Activated T-cell treated with anti-CD3 and anti-CD28 coated beads, Interleukin-2, amount 50 U/mL, for 72 hours (primary cell): ENCODE measurements at regions not wholly inside any gene's neighbourhood (a gene's known extent, or its start where the extent isn't known, plus 50 kb on each side); places are given as distances from the start of the nearest gene placed in this dataset.

Experiments used
- ATAC-seq, 2 donors: fragments of 150-1000 bp; cut with Tn5 transposase; replicated peaks in 1 of 2; 2 replicates each; pipeline ENCODE4 v1.10.0; 2021; ENCODE audit warnings: moderate library complexity in 2 of 2, mild to moderate bottlenecking in 1 of 2
- DNase-seq, 2 donors: peaks; one replicate each; pipeline ENCODE4 v3.0.0; 2021 to 2022; ENCODE audit warnings: mixed read lengths in 1 of 2
- H3K27ac Mint-ChIP-seq: one replicate; pipeline ENCODE4 v1.8.0; 2022; ENCODE audit warnings: mild to moderate bottlenecking, moderate library complexity, mixed read lengths
- H3K27me3 Mint-ChIP-seq: one replicate; pipeline ENCODE4 v1.8.0; 2022; ENCODE audit warnings: low read depth, mixed read lengths
- H3K36me3 Mint-ChIP-seq, 2 donors: one replicate each; pipeline ENCODE4 v1.8.0; 2022; ENCODE audit warnings: mixed read lengths in 2 of 2, mild to moderate bottlenecking in 1 of 2; ENCODE audit not compliant: insufficient read depth in 2 of 2
- H3K4me1 Mint-ChIP-seq: one replicate; pipeline ENCODE4 v1.8.0; 2022; ENCODE audit warnings: low read depth, mixed read lengths
- H3K4me3 Mint-ChIP-seq, 2 donors: one replicate each; pipeline ENCODE4 v1.8.0; 2022; ENCODE audit warnings: mild to moderate bottlenecking in 2 of 2, mixed read lengths in 2 of 2, moderate library complexity in 2 of 2
- H3K9me3 Mint-ChIP-seq, 2 donors: one replicate each; pipeline ENCODE4 v1.8.0; 2022; ENCODE audit warnings: mixed read lengths in 2 of 2

DNA sequence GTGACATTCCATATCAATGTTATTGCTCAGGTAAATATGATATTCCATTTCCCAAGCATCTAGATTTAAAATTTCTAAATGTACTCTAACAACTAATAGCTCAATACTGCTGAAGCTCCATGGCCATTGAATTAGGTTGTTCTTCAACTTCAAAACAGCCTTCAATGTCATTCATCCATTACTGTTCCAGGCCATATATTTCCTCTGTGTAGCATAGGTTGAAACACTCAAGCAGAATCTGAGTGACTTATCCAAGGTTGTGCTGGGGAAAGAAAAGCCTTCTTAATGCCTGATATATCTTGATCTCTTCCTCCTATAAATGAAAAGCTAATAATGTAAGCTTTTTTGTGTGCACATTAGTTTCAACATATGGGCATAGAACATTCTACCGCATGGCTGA lies 142.1 kb upstream of the ARL4C start:
- ATAC-seq (no peak), DNase-seq (no peak)
- no peaks in the 10 kb centered on the region for H3K27me3 Mint-ChIP-seq
- H3K36me3 Mint-ChIP-seq: peaks cover 0 to 2% of the 10 kb centered on the region in 2 donors
- no peaks in the 10 kb centered on the region for H3K4me1 Mint-ChIP-seq
- H3K4me3 Mint-ChIP-seq: no peak overlapping the region
- peaks cover 6 to 10% of the 10 kb centered on the region in 2 donors for H3K9me3 Mint-ChIP-seq
- H3K27ac Mint-ChIP-seq: no peak overlapping the region

DNA sequence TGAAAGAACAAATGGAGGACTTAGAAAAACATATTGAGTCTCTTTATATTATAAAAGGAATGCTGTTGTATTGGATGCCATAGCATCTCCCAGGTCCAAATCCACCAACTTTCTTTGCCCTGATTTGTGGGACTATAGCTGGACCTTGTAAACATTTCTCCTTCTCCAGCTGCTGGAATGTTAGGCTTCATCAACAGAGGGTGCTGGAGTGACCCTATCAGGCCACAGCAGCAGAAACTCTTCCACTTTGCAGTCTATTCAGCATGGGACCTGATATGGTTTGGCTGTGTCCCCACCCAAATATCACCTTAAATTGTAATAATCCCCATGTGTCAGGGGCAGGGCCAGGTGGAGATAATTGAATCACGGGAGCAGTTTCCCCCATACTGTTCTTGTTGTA lies 138.4 kb upstream of the ARL4C start:
- Mint-ChIP-seq H3K27ac (no peak overlapping the region), H3K4me3 (no peak overlapping the region), H3K36me3 (no peaks in the 10 kb centered on the region), H3K4me1 (no peaks in the 10 kb centered on the region), H3K9me3 (peaks cover 0 to 4% of the 10 kb centered on the region in 2 donors), H3K27me3 (peaks cover 18% of the 10 kb centered on the region)
- ATAC-seq (no peak), DNase-seq (no peak)

DNA sequence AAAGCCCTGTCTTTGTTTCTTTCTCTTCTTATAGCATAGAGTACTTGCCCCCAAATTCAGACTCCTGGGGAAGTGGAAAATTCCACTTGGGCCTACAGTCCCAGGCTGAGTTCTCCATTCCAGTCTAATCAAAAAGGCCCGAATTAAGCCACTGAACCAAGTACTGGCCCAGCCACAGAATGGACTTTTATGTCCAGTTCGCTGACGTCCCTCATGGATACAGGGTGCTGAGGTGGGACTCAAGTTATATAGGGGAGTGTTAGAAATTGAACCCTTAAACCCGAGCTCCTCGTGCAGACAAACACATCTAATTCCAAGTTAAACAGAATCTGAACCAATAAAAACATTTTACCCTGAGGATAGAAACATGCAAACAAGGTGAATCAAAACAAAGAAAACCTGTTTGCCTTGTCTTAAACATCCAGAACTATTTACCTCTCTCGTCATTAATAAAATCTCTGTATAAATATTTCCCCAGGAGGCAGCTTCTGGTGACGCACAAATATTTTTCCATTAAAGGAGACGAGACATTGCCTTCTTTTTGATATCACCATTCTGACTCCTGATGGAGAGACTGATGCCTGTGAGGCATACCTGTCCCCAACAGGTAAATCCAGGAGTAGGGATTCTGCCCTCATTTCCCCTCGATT lies 136.8 kb upstream of the ARL4C start:
- peaks cover 22% of the 10 kb centered on the region for H3K27me3 Mint-ChIP-seq
- no peak for ATAC-seq
- no peak overlapping the region for H3K4me3 Mint-ChIP-seq
- no peak overlapping the region for H3K27ac Mint-ChIP-seq
- DNase-seq: no peak
- no peaks in the 10 kb centered on the region for H3K4me1 Mint-ChIP-seq
- no peaks in the 10 kb centered on the region for H3K36me3 Mint-ChIP-seq
- peaks cover 0 to 4% of the 10 kb centered on the region in 2 donors for H3K9me3 Mint-ChIP-seq

DNA sequence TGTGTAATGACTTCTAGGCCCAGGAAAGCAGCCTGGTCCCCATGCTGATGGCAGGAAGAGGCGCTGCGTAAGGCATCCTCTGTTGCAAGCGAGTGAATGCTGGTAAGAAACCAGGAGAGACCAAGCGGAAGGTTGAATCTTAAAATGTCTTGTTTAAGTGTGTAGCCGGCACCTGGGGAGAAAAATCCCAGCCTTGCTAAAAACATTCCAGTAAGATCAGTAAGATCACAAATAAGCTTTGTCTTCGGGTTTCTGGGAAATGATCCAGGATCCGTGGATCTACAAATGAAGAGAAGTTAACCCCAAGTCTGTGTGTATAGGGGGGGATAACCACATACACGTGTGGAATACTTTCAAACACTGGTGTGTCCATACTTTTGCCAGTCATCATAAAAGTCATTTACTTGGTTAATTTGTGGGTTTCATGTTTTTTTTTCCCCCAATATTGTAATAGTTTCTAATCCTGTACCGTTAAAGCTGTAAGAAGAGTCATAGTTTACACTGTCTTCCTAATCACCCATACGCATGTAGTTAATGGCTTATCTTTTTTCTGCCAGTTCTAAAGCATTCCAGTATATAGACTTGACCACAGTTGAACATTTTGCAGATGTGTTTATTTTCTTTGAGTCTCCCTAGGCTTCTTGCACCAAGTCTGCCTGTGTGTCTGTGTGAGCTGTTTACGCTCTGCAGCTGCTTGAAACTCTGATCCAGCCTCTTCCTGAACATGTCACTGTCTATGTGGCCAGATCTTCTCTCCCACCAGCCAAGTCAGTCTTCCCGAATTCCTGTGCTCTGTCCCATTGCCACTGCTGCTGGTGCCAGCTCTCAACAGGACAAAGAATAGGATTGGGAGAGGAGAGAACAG lies 135.9 kb upstream of the ARL4C start:
- H3K27ac Mint-ChIP-seq: no peak overlapping the region
- DNase-seq (no peak), ATAC-seq (no peak)
- H3K4me3 Mint-ChIP-seq: no peak overlapping the region
- peaks cover 26% of the 10 kb centered on the region for H3K27me3 Mint-ChIP-seq
- H3K36me3 Mint-ChIP-seq: no peaks in the 10 kb centered on the region
- no peaks in the 10 kb centered on the region for H3K4me1 Mint-ChIP-seq
- H3K9me3 Mint-ChIP-seq: peaks cover 0 to 2% of the 10 kb centered on the region in 2 donors

DNA sequence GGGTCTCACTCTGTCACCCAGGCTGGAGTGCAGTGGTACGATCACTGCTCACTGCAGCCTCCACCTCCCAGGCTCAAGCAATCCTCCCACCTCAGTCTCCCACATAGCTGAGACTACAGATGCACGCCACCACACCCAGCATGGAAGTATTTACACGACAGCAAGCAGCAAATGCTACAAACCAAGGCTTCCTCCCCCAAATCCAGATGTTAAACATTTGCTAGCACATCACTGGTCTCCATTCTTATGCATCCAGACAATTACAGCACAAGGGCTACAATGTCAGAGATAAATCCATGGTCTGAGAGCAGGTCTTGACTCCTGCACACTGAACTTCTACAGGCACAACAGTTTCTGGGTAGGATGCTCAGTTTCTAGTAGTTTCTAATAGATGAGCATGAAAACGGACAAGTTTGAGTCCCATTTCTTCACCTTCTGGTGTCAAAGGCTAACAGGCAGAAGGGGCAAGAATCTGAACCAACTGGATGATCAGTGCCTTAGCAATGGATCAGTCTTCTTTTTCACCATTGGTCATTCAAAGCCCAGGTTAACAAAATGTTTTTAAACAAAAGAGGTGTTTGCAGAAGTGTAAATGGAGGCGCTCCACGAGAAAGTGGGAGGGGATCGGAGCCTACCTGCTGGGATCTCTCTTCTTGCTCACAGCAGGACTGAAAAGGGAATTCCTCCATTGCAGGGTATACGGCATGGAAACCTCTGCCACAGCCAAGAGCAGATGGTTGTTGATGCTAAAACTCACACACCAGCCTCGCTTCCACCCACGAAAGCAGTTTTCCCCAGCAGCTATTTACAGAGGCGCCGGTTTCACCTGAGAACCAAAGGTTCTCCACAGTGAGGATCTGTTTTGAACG lies 135.0 kb upstream of the ARL4C start:
- no peaks in the 10 kb centered on the region for H3K9me3 Mint-ChIP-seq

DNA sequence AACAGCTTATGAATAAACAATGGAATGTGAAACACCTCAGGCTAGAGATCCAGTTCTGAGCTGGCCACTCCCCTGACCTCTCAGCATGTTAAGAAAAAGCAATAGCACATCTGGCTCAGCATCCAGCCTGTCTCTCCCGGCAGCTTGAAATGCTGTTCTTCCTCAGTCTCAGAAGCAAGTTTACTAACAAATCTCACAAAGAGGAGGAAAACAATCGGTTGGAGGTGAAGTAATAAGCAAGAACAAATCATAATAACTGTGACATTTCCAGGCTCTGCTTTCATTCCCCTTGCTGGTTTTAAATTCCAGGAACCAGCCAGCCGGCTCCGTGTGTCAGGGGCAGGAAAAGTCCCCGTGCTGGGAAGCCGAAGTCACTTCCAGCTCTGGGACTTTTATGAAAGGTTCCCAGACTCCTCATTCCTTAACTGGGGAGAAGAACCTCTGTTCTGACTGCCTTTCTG lies 133.9 kb upstream of the ARL4C start:
- no peak overlapping the region for H3K4me3 Mint-ChIP-seq
- no peaks in the 10 kb centered on the region for H3K36me3 Mint-ChIP-seq
- H3K27me3 Mint-ChIP-seq: peaks cover 34% of the 10 kb centered on the region
- DNase-seq (no peak), ATAC-seq (no peak)
- no peaks in the 10 kb centered on the region for H3K4me1 Mint-ChIP-seq
- H3K9me3 Mint-ChIP-seq: no peaks in the 10 kb centered on the region
- H3K27ac Mint-ChIP-seq: no peak overlapping the region

More for the DNA sequence above, 135.0 kb upstream of the ARL4C start:
- Mint-ChIP-seq H3K36me3 (no peaks in the 10 kb centered on the region), H3K27ac (no peak overlapping the region), H3K4me3 (no peak overlapping the region), H3K27me3 (peaks cover 30% of the 10 kb centered on the region), H3K4me1 (no peaks in the 10 kb centered on the region)
- ATAC-seq (no peak), DNase-seq (no peak)

DNA sequence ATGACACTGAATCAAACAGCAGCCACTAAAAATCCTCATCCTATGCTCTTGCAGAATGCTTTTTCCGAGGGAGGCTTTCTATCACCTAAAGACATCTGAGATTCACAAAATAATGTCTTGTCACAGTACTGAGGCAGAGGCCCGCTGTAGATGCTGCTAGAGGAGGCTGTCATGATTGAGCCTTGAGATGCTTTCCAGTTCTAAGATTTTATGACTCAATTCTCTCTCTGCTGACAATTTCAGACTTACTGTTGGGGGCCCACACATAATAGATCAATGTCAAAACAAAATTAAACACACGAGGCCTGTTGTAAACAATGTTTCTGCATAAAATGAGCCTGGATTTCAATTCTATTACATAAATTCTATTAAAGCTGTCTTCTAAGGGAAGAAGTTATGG lies 132.7 kb upstream of the ARL4C start:
- Mint-ChIP-seq H3K27ac (no peak overlapping the region), H3K9me3 (no peaks in the 10 kb centered on the region), H3K27me3 (peaks cover 34% of the 10 kb centered on the region), H3K4me3 (no peak overlapping the region), H3K36me3 (no peaks in the 10 kb centered on the region), H3K4me1 (no peaks in the 10 kb centered on the region)
- DNase-seq: no peak
- ATAC-seq: no peak

DNA sequence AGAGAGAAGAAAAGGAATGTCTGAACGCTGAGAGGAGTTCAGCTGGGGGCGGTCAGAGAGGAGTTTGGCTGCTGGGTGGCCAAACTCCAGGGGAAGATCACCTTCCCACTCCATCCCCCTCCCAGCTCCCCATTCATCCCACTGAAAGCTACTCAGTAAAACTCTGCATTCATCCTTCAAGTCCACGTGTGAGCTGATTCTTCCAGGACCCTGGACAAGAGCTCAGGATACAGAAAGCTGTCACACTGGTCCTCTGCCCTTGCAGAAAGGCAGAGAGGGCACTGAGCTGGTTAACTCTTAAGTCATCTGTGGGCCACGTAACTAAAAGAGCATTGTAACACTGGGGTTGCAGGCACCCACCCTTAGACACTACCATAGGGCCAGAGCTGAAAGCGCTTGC lies 132.1 kb upstream of the ARL4C start:
- Mint-ChIP-seq H3K4me1 (no peaks in the 10 kb centered on the region), H3K9me3 (no peaks in the 10 kb centered on the region), H3K4me3 (no peak overlapping the region), H3K27ac (no peak overlapping the region), H3K36me3 (no peaks in the 10 kb centered on the region), H3K27me3 (peaks cover 34% of the 10 kb centered on the region)
- DNase-seq (no peak), ATAC-seq (no peak)

DNA sequence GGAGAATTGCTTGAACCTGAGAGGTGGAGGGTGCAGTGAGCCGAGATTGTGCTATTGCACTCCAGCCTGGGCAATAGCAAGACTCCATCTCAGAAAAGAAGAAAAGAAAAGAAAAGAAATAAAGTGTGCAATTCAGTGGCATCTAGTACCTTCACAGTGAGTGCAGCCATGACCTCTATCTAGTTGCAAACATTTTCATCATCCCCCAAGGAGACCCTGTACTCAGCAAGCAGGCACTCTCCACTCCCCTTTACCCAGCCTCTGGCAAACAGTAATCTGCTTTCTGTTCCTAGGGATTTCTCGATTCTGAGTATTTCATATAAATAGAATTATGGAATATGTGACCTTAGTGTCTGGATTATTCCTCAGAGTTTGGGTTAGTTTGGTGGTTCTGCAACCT lies 130.4 kb upstream of the ARL4C start:
- no peaks in the 10 kb centered on the region for H3K4me1 Mint-ChIP-seq
- H3K27me3 Mint-ChIP-seq: peaks cover 20% of the 10 kb centered on the region
- no peaks in the 10 kb centered on the region for H3K9me3 Mint-ChIP-seq
- no peak for DNase-seq
- no peak overlapping the region for H3K27ac Mint-ChIP-seq
- no peaks in the 10 kb centered on the region for H3K36me3 Mint-ChIP-seq
- H3K4me3 Mint-ChIP-seq: no peak overlapping the region
- ATAC-seq: no peak

DNA sequence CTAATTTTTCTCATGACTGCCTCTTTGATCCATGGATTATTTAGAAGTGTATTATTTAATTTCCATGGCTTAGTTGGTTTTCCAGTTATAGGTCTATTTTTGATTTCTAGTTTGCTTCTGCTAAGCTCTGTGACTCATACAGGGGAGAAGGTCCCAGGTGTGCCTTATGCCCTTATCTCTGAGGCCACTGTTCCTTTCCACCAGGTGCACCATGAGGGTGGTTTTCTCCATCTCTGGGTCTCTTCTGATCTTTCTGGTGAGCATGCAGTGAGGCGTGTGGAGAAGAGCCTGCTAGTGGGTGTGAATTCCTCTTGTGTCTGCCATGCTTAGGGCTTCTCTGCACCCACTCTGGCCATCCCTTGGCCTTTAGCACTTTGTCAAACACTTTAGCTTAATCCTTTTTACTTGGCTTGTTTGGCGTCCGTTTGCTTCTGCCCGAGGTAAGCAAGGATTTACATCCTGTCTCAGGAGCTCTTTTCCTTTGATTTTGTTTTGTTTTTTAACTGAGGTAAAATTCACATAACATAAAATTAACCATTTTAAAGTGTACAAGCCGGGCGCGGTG lies 129.8 kb upstream of the ARL4C start:
- H3K27me3 Mint-ChIP-seq: peaks cover 16% of the 10 kb centered on the region
- no peaks in the 10 kb centered on the region for H3K9me3 Mint-ChIP-seq
- no peak for ATAC-seq
- no peak overlapping the region for H3K27ac Mint-ChIP-seq
- H3K36me3 Mint-ChIP-seq: no peaks in the 10 kb centered on the region
- H3K4me3 Mint-ChIP-seq: no peak overlapping the region
- no peaks in the 10 kb centered on the region for H3K4me1 Mint-ChIP-seq
- DNase-seq: no peak

DNA sequence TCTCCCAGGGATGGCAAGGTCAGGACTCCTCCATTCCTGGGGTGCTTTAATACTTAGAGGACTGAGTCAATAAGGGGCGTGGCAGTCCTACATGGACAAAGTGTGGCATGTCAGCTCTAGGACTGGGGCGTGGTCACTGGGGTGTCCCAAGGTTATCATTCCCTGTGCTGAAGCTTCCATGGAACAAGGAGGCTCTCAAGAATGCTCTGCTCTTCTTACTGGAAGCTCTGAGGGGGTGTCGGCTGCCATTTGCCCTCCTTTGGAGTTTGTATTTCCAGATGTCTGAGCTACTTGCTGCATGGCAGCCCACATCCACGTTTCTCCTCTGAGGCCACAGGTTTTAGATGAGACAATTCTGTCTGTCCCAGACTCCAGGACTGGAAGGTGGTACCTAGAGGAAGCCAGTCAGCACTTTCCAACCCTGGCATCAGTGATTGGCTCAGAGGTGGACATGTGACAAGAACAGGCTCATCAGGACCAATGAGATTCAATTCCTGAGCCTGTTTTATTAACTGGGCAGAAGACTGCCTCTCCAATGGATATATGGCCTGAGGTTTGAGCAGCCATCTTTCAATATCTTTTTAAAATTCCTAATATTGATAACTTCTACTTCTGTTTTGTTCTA lies 128.9 kb upstream of the ARL4C start:
- no peak for ATAC-seq
- Mint-ChIP-seq H3K36me3 (no peaks in the 10 kb centered on the region), H3K4me3 (no peak overlapping the region)

DNA sequence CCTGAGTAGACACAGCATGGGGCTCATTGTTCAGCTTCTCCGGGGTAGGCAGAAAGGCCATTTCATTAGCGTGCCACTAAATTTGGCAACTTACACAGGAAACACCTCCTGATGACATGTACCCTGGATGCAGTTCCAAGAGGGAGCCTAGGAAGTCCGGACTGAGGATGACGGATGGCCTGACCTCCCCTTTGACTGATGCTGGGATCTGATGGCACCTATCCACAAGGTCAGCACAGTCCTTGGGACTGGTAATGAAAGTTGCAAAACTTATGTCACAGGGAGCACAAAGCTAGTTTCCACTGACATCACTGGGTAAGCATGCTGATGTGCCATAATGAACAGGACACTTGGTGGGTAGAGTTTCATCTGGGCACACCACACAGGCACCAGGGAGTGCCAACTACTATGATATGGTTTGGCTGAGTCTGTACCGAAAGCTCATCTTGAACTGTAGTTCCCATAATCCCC lies 126.7 kb upstream of the ARL4C start:
- Mint-ChIP-seq H3K27me3 (peaks cover 10% of the 10 kb centered on the region), H3K4me1 (peaks cover 9% of the 10 kb centered on the region), H3K27ac (no peak overlapping the region), H3K4me3 (no peak overlapping the region), H3K36me3 (no peaks in the 10 kb centered on the region), H3K9me3 (no peaks in the 10 kb centered on the region)
- DNase-seq (no peak), ATAC-seq (no peak)

More for the DNA sequence above, 128.9 kb upstream of the ARL4C start:
- no peak for DNase-seq
- Mint-ChIP-seq H3K4me1 (no peaks in the 10 kb centered on the region), H3K9me3 (no peaks in the 10 kb centered on the region), H3K27ac (no peak overlapping the region), H3K27me3 (peaks cover 16% of the 10 kb centered on the region)
